ENCODE measurements at regions not wholly inside any gene's neighbourhood (a gene's known extent, or its start where the extent isn't known, plus 50 kb on each side); places are given as distances from the start of the nearest gene placed in this dataset.

GRCh38 chr9:32854271-32854670, 70.9 kb downstream of the TMEM215 start:
- H3K9me3 Mint-ChIP-seq = no peaks in the 10 kb centered on the region
- peaks cover 22% of the 10 kb centered on the region for H3K27me3 Mint-ChIP-seq (ENCODE audit: low read depth)
- no peak overlapping the region for H3K4me3 Mint-ChIP-seq
- no peak for TF ChIP-seq CTCF (conservative IDR thresholded peaks at IDR 0.05)
- H3K27ac Mint-ChIP-seq (ENCODE audit: unreplicated experiment) = no peak overlapping the region
- no peak for DNase-seq (ENCODE audit: low read depth, low spot score)
- no peaks in the 10 kb centered on the region for H3K4me1 Mint-ChIP-seq
- no peaks in the 10 kb centered on the region for H3K36me3 Mint-ChIP-seq (ENCODE audit: low read depth)

GRCh38 chr9:32855752-32856151, 72.4 kb downstream of the TMEM215 start:
- Mint-ChIP-seq H3K27me3 (ENCODE audit: low read depth) (peaks cover 16% of the 10 kb centered on the region), H3K4me3 (no peak overlapping the region), H3K4me1 (no peaks in the 10 kb centered on the region), H3K36me3 (ENCODE audit: low read depth) (no peaks in the 10 kb centered on the region), H3K27ac (ENCODE audit: unreplicated experiment) (peak overlapping the region; percentile 46), H3K9me3 (no peaks in the 10 kb centered on the region)
- DNase-seq (ENCODE audit: low read depth, low spot score) = no peak
- no peak for TF ChIP-seq CTCF (conservative IDR thresholded peaks at IDR 0.05)

GRCh38 chr9:32863291-32863690, 80.0 kb downstream of the TMEM215 start:
- DNase-seq (ENCODE audit: low read depth, low spot score) = no peak
- peaks cover 17% of the 10 kb centered on the region for H3K4me1 Mint-ChIP-seq

GRCh38 chr9:32864971-32865370, 81.6 kb downstream of the TMEM215 start:
- no peak overlapping the region for H3K27ac Mint-ChIP-seq (ENCODE audit: unreplicated experiment)
- H3K9me3 Mint-ChIP-seq = no peaks in the 10 kb centered on the region
- no peaks in the 10 kb centered on the region for H3K36me3 Mint-ChIP-seq (ENCODE audit: low read depth)
- H3K4me3 Mint-ChIP-seq = no peak overlapping the region
- H3K27me3 Mint-ChIP-seq (ENCODE audit: low read depth) = no peaks in the 10 kb centered on the region
- no peak for TF ChIP-seq CTCF (conservative IDR thresholded peaks at IDR 0.05)
- no peak for DNase-seq (ENCODE audit: low read depth, low spot score)
- peaks cover 17% of the 10 kb centered on the region for H3K4me1 Mint-ChIP-seq

More at GRCh38 chr9:32863291-32863690, 80.0 kb downstream of the TMEM215 start:
- no peak for TF ChIP-seq CTCF (conservative IDR thresholded peaks at IDR 0.05)
- Mint-ChIP-seq H3K36me3 (ENCODE audit: low read depth) (no peaks in the 10 kb centered on the region), H3K4me3 (no peak overlapping the region), H3K9me3 (no peaks in the 10 kb centered on the region), H3K27me3 (ENCODE audit: low read depth) (no peaks in the 10 kb centered on the region), H3K27ac (ENCODE audit: unreplicated experiment) (no peak overlapping the region)

- Mint-ChIP-seq H3K27me3 (ENCODE audit: low read depth) (no peaks in the 10 kb centered on the region), H3K9me3 (no peaks in the 10 kb centered on the region), H3K4me1 (peaks cover 17% of the 10 kb centered on the region), H3K27ac (ENCODE audit: unreplicated experiment) (no peak overlapping the region), H3K4me3 (no peak overlapping the region), H3K36me3 (ENCODE audit: low read depth) (no peaks in the 10 kb centered on the region)
- no peak for TF ChIP-seq CTCF (conservative IDR thresholded peaks at IDR 0.05)
- DNase-seq (ENCODE audit: low read depth, low spot score) = no peak
These were observed 82.9 kb downstream of the TMEM215 start for GRCh38 chr9:32866273-32866672.

- Mint-ChIP-seq H3K27ac (ENCODE audit: unreplicated experiment) (no peak overlapping the region), H3K4me1 (peaks cover 17% of the 10 kb centered on the region), H3K27me3 (ENCODE audit: low read depth) (no peaks in the 10 kb centered on the region), H3K9me3 (no peaks in the 10 kb centered on the region), H3K4me3 (no peak overlapping the region), H3K36me3 (ENCODE audit: low read depth) (no peaks in the 10 kb centered on the region)
- no peak for TF ChIP-seq CTCF (conservative IDR thresholded peaks at IDR 0.05)
- no peak for DNase-seq (ENCODE audit: low read depth, low spot score)
These were observed 83.7 kb downstream of the TMEM215 start for GRCh38 chr9:32867026-32867425.
